ENCODE measurements at regions not wholly inside any gene's neighbourhood (a gene's known extent, or its start where the extent isn't known, plus 50 kb on each side); places are given as distances from the start of the nearest gene placed in this dataset.

- TF ChIP-seq CTCF (IDR thresholded peaks at IDR 0.05; ENCODE audit: low read length) (no peak), EZH2 (IDR thresholded peaks at IDR 0.05; ENCODE audit: borderline replicate concordance, low read length) (no peak)
Measured at GRCh38 chr6:84905823-84906222, 141.4 kb upstream of the TBX18 start.
